ENCODE measurements at regions not wholly inside any gene's neighbourhood (a gene's known extent, or its start where the extent isn't known, plus 50 kb on each side); places are given as distances from the start of the nearest gene placed in this dataset.

DNA sequence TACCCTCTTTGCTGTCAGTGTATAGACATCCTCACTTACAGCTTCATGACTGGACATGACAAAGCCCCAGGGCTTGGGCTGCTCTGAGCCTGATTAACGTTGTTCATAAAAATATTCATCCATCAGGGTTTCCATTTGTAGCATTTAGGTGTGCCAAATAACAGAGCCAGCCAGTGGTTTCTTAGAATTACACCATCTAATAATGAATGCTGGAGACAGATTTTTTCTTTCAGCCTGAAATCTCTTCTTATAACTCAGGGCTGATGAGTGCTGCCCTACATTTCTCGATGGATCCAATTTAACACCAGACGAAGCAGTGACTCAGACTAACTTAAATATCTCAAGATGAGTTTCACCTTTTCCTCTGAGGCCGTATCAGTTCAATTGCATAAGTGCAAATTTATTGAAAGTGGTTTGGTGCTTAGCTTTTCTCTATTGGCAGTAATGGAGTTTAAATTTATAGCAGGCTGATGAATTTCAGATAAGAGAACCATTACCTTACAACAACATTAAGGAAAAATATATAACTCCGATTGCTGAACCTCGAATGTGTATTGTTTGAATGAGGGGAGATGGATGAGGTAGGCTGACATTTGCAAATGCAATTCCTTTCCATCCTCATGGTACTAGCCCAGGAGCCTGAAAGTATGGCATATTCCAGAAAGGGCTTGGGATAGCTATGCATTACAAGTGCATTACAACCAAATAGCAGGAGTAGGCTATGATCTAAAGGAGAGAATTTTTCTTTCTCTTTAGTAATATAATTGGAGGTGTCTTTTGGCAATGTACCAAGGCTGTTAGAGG, 900.6 kb downstream of the KCNMA1 start:
- WGBS, 3 donors: 69 to 75% (median 70%) methylated on average over 6 of the region's 6 CpGs
- H3K27ac ChIP-seq (ENCODE audit: low read depth, low read length): no peak overlapping the region

DNA sequence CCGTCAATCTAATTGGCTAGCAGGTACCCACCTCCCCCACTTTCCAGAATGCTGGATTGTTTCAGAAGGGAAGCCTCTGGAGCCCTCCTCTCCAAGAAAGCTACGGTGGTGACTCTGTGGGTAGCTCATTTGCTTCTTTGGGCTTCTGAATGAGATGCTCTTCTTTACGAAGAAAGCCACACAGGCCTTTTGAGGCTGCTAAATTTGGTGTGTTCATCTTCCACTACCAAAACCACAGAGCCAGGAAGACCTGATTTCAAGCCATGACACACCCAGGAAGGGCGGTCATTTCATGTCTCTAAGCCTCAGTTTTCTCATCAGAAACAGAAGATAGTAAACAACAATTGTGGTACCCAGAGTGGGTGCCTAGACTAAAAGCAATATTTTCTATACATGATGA, 901.2 kb downstream of the KCNMA1 start:
- 79 to 85% (median 80%) methylated on average over 4 of the region's 4 CpGs for WGBS, 3 donors
- no peak overlapping the region for H3K27ac ChIP-seq (ENCODE audit: low read depth, low read length)

DNA sequence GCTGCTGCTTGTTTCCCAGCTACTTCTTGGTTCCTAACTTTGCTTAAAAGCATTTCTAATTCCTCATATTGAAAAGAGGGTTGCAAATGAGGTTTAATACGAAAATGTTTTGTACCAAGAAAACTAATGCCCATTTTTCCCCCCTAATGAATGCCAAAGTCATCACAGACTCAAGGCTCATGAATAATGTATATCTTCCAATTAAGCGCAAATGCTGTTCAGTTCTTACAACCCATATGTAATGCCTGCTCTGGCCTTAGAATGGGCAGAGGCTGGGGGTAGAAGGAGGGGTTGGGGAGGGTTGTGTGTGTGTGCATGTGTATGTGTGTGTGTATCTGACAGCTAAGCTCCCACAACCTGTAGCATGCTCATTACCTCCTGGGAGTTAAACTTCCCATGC, 901.7 kb downstream of the KCNMA1 start:
- WGBS, 3 donors: 68 to 83% (median 81%) methylated on average over 2 of the region's 2 CpGs
- no peak overlapping the region for H3K27ac ChIP-seq (ENCODE audit: low read depth, low read length)

DNA sequence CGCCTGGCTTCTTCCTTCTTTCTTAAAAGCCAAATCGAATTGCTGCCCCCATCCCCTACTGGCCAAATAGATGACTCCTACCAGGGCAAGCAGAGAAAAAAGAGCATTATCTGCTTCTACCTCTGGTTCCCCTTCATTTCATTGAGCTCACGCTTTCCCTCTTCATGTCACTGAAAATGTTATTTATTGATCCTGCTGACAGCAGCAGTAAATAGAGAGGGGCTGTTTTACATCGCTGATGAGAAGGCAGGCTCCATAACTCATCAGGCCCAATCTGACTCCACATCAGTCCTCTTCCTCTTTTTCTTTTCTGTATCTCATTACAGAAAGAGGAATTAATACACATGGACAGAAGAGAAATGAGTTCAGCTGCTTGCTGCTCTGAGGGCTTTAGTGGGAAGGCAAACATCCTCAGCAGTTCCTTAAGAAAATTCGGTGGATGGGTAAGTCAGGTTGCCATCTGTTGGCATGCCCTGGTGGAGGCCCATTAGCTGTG, 904.1 kb downstream of the KCNMA1 start:
- no peak overlapping the region for H3K27ac ChIP-seq (ENCODE audit: low read depth, low read length)
- 54 to 75% (median 58%) methylated on average over 5 of the region's 5 CpGs for WGBS, 3 donors

DNA sequence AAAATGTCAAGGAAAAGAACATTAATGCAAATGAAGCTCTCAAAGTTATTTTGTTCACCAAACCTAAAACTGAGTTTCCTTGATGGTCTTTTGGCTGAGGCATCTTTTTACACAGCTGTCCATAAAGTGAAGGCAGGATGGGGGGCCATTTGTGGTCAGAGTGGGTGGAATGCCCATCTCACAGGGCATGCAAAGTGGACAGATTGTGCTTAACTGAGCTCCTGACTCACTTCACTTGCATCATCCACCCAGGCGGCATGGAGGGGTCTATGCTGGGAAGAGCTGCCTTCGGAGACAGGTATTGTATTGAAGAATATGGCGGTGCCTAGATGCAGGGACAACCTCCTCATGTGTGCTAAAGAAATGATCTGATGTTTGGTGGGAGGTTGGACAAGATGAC, 905.3 kb downstream of the KCNMA1 start:
- 89 to 94% (median 92%) methylated on average over 3 of the region's 3 CpGs for WGBS, 3 donors
- H3K27ac ChIP-seq (ENCODE audit: low read depth, low read length): no peak overlapping the region

DNA sequence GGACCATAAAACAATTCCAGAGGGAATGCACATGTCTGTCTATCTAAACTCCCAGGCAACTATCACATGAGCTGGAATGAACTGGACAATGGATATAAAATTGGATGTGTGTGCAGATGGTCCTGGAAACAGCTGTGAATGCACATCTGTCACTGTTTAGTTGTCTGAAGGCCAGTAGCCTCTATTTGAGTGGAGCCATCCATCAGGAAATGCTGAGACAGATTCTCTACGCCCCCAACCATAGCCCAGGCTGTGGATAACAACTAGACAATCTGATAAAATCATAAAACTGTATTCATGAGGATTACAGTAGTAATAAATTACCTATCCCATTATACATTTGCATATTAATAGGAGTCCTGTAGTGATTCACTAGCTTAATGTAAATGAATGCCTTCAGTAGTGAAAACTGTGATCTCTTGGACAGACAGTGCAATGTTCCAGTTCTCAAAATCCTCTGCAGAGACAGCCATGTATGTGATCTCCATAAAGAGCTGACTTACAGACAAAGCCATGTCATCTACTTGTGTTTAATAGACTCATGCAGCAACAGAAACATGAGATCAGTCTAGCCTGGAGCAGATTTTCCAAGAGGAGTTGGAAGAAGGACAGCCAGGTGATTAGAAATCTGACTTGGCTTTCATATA, 907.6 kb downstream of the KCNMA1 start:
- H3K27ac ChIP-seq (ENCODE audit: low read depth, low read length): no peak overlapping the region
- 48 to 70% (median 55%) methylated on average over 1 of the region's 1 CpG for WGBS, 3 donors

DNA sequence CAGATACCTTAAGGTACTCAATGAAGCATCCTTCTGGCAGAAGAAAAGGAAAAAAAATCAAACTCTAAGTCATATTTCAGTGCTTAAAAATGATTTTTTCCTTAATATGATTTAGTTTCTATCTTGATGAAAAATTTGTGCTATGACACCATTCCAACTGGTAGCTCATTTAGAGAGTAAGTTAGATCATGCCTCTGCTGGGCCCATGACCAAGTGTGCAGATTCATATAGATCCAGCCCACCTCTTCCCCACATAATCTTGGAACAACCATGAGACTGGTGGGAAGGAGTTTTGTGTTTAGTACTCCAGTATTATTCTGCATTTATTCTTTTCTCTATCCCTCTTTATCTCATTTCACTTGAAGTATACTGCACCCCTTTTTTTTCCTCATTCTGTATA, 908.3 kb downstream of the KCNMA1 start:
- H3K27ac ChIP-seq (ENCODE audit: low read depth, low read length): no peak overlapping the region

DNA sequence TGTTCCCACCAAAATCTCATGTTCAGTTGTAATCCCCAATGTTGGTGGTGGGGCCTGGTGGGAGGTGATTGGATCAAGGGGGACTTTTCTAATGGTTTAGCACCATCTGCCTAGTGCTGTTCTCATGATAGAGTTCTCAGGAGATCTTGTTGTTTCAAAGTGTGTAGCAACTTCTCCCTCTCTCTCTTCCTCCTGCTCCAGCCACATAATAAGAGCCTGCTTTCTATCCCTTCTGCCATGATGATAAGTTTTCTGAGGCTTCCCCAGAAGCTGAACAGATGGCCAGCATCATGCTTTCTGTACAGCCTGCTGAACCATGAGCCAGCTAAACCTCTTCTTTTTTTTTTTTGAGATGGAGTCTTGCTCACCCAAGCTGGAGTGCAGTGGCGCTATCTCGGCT, 910.6 kb downstream of the KCNMA1 start:
- 68 to 83% (median 79%) methylated on average over 2 of the region's 2 CpGs for WGBS, 3 donors
- no peak overlapping the region for H3K27ac ChIP-seq (ENCODE audit: low read depth, low read length)

DNA sequence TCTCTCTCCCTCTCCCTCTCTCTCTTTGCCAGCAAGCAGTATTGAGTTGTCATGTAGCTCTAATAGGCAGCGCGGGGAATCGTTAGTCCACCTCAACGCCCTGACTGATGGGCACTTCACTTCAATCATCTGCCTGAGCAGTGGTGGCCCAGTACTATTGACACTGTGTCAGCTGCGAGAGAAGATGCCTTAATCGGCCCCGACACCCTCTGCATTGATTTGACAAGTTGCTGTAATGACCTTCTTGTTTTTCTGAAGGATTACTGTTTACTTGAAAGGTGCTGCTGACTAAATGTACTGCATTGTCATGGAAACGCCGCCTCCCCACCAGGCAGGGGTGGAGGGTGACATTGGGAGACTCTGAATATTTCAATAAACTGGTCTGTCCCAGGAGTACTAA, 913.8 kb downstream of the KCNMA1 start:
- H3K27ac ChIP-seq (ENCODE audit: low read depth, low read length): no peak overlapping the region
- 26 to 71% (median 66%) methylated on average over 9 of the region's 9 CpGs for WGBS, 3 donors

DNA sequence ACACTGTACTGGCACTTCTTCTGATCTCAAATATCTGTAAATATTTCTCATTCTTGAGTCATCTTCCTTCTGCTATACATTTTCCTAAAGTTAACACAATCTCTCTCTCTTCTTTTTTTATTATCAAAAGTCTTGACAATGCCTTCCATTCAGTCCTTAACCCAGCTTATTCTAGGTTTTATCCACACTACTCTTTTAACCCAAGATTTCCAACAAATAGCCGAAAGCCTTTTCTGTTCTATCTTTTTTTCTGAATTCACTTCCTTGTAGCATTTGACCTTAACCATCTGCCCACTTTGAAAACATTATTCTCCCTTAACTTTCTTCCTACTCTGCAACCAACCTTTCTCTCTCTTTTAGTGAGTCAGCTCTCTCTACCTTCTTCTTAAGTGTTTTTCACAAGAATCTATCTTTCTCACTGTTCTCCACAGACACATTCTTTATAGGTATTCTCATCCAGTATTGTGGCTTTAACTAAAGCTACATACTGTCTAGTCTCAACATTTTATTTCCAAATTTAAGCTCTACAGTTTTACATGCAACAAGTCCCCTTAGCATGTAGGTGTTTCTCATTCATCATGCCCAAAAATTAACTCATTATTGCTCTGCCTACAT, 915.6 kb downstream of the KCNMA1 start:
- H3K27ac ChIP-seq (ENCODE audit: low read depth, low read length): no peak overlapping the region
- 85 to 95% (median 92%) methylated on average over 1 of the region's 1 CpG for WGBS, 3 donors

DNA sequence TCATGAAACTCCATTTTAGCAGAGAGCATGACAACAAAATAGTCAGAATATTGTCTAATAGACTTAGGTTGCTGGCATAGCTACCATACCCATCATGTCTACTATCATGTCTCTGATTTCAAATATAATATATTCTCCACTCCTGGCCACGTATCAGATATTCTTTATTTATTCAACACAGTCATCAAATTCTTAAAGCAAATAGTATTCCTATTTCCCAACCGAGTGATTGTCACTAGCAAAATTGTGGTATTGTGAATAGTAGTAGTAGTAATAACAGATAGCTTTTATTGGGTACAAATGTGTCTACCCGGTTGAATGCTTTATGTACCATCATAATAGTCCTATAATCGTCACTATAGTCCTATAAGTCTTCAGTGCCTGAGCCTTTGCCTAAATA, 918.6 kb downstream of the KCNMA1 start:
- WGBS, 3 donors: 77 to 85% (median 84%) methylated on average over 4 of the region's 4 CpGs
- no peak overlapping the region for H3K27ac ChIP-seq (ENCODE audit: low read depth, low read length)

DNA sequence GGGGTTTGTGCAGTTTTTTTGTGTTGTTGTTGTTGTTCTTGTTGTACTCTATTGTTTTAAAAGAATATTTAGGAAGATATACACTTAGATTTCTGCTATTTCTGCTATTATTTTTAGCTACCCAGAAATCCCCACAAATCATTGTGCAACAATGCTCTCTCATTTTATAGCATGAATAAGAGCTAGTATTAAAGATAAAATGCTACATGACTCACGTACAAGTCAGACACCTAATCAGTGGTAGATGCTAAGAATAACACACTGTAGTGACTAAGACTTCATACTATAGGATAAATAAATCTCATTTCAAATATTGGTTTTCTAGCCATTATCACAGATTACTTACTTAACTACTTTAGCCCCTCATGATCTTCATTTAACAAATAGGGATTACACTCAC, 920.5 kb downstream of the KCNMA1 start:
- WGBS, 3 donors: 70 to 76% (median 71%) methylated on average over 1 of the region's 1 CpG

DNA sequence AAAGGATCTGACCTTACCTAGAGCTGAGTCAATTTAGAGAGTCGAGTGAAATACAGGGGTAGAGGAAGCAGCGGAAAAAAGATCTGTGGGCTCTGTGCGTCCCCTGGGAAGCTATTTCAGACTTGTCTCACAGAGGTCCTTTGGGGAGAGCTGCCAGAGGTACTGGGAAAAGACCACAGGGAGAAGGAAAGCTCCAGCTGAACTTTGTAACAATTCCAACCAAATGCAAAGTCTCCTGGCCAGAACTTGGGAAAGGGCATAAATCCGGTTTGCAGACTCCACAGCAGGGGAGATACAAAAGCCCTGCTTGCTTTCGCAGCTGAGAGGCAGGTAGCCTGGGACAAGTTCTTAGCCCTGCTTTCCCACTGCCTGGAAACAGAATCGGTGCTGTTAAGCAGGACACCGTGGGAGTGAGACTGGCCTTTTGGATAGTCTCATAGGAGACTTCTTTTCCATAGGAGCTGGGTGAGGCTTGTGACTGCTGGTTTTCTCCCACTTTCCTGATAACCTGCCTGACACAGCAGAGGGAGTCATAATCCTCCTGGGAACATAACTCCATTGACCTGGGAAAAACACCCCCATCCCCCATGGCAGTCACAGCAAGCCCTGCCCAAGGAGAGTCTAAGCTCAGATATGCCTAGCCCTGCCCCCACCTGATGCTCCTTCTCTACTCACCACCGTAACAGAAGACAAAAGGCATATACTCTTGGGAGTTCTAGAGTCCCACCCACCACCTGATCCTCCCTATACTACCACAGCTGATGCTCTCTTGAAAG, 926.2 kb downstream of the KCNMA1 start:
- H3K27ac ChIP-seq (ENCODE audit: low read depth, low read length): no peak overlapping the region
- WGBS, 3 donors: 60 to 71% (median 67%) methylated on average over 8 of the region's 8 CpGs

More for the DNA sequence above, 920.5 kb downstream of the KCNMA1 start:
- no peak overlapping the region for H3K27ac ChIP-seq (ENCODE audit: low read depth, low read length)

DNA sequence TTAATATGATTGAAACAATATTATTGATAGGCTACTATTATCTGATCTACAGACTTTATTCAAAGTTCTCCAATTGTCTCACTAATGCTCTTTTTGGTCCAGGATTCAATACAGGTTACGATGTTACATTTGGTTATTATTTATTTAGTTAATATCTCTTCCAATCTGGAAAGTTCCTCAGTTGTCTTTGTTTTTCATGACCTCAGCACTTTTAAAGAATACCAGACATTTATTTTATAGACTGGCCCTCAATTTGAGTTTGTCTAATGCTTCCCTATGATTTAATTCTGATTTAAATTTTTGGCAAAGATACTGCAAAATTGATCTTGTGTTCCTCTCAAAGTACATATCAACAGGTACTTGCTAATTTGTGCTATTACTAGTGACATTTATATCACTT, 937.4 kb downstream of the KCNMA1 start:
- WGBS, 3 donors: 94 to 100% (median 98%) methylated on average over 1 of the region's 1 CpG
- H3K27ac ChIP-seq (ENCODE audit: low read depth, low read length): no peak overlapping the region

DNA sequence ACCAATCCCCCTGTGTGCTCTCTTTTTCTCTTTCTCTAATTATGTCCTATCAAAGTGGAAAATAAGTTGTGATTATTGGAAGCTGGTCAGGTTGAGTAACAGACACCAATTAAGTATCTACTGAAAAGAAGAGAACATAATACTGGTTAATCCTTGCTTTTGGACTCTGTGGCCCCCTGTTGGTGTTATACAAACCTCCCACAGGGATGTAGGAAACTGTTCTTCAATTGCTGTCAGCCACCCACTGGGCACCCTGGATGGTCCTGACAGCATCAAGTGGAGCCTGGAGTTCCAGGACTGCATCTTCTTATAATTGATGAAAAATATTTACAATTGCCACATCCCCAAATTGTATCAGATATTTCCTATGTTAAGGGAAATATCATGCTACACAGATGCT, 939.7 kb downstream of the KCNMA1 start:
- no peak overlapping the region for H3K27ac ChIP-seq (ENCODE audit: low read depth, low read length)

DNA sequence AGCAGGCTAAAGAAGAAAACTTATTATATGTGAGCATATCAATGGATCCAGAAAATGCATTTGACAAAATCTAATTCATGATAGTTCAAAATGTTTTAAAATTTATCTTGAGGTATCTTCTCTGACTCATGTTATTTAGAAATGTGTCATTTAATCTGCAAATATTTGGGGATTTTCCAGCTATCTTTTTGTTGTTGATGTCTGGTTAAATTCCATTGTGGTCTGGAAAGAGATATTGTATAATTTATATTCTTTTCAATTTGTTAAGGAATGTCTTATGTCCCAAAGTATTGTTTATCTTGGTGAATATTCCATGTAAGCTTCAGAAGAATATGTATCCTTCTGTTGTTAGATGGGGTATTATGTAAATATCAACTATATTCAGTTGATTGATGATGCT, 942.5 kb downstream of the KCNMA1 start:
- H3K27ac ChIP-seq (ENCODE audit: low read depth, low read length): no peak overlapping the region

DNA sequence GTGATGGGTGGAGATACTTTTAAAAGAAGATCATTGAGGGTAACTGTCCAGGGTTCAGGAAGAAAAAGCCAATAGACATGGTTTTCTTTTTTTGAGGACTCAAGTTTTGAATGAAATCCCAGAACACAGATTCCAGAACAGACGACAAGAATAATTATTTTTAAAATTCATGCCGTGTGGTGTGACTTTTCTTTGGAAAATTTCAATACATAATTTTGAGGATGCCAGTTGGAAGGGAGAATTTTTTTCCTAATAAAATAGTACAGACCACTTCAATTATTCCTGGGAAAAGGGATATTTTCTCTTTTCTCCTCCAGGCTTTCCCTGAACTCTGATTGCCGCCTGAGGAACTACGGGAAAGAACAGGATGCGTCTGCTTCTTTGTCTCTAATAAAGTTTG, 951.4 kb downstream of the KCNMA1 start:
- WGBS, 3 donors: 70 to 84% (median 77%) methylated on average over 5 of the region's 5 CpGs
- H3K27ac ChIP-seq (ENCODE audit: low read depth, low read length): no peak overlapping the region

DNA sequence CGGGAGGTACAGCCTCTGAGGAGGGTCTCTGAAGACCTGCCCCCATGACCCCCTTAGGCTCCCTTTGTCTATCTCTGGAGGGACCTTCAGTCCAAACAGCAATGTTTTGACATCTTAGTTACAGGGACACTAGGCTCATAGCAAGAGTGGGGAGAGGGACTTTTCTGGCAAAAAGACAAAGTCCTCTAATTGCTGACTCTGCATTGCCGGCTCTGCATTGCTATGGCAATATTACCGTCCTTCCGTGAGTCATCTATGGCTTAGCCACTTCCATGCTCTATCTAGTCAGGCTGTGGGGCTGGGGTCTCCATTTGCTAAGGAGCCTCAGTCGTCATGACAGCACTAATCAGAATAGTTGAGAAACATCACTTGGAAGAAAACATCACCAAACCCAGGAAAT, 952.6 kb downstream of the KCNMA1 start:
- H3K27ac ChIP-seq (ENCODE audit: low read depth, low read length): no peak overlapping the region
- 90 to 94% (median 92%) methylated on average over 5 of the region's 5 CpGs for WGBS, 3 donors

DNA sequence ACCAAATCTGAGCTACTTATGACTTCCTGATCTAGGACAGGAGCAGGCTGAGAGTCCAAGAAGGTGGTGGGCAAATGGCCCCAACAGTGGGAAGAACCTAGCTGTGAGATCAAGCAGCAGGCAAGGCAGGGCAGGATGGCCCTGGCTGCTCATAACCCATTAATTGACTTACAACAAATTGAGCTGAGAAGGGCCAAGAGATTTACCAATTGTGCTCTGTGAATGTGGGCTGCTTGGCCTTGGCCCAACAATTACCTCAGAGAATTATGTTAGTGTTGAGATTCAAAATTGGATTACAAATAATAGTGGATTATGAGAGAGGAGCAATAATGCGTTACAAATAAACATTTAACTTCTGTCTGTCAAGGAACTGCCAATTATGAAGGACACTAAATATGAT, 956.5 kb downstream of the KCNMA1 start:
- 74 to 77% (median 76%) methylated on average over 1 of the region's 1 CpG for WGBS, 3 donors
- no peak overlapping the region for H3K27ac ChIP-seq (ENCODE audit: low read depth, low read length)

All from adipose tissue (tissue), 3 donors.